GM20000 (cell line): ENCODE measurements at regions not wholly inside any gene's neighbourhood (a gene's known extent, or its start where the extent isn't known, plus 50 kb on each side); places are given as distances from the start of the nearest gene placed in this dataset.

ENCODE experiments used
- DNase-seq: peaks from one replicate; pipeline ENCODE4 v3.0.0; 2012; ENCODE audit warnings: low spot score
- TF ChIP-seq, protein P1 (sequence below): IDR thresholded peaks from 2 replicates; pipeline ENCODE4 v1.5.1; 2012; ENCODE audit warnings: mild to moderate bottlenecking, control low read depth; ENCODE audit errors: extremely low read depth, missing control alignments

DNA sequence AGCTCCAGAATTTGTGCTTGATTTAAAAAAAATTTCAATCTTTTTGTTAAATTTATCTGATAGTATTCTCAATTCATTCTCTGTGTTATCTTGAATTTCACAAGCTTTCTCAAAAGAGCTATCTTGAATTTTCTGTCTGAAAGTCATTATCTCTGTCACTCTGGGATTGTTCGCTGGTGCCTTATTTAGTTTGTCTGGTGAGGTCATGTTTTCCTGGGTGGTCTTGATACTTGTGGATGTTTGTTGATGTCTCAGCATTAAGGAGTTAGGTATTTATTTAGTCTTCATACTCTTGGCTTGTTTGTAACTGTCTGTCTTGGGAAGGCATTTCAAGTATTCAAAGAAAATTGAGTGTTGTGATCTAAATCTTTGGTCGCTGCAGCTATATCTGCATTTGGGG is 106.3 kb downstream of the TNFSF13B start:
- no peak for DNase-seq
- TF ChIP-seq, protein P1, sequence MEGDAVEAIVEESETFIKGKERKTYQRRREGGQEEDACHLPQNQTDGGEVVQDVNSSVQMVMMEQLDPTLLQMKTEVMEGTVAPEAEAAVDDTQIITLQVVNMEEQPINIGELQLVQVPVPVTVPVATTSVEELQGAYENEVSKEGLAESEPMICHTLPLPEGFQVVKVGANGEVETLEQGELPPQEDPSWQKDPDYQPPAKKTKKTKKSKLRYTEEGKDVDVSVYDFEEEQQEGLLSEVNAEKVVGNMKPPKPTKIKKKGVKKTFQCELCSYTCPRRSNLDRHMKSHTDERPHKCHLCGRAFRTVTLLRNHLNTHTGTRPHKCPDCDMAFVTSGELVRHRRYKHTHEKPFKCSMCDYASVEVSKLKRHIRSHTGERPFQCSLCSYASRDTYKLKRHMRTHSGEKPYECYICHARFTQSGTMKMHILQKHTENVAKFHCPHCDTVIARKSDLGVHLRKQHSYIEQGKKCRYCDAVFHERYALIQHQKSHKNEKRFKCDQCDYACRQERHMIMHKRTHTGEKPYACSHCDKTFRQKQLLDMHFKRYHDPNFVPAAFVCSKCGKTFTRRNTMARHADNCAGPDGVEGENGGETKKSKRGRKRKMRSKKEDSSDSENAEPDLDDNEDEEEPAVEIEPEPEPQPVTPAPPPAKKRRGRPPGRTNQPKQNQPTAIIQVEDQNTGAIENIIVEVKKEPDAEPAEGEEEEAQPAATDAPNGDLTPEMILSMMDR = no peak

- DNase-seq = no peak
- TF ChIP-seq, protein P1 = no peak
Measured at GRCh38 chr13:108376308-108376707, 106.8 kb downstream of the TNFSF13B start.

GRCh38 chr13:108377646-108378206 is 108.2 kb downstream of the TNFSF13B start:
- TF ChIP-seq, protein P1 = no peak
- no peak for DNase-seq

DNA sequence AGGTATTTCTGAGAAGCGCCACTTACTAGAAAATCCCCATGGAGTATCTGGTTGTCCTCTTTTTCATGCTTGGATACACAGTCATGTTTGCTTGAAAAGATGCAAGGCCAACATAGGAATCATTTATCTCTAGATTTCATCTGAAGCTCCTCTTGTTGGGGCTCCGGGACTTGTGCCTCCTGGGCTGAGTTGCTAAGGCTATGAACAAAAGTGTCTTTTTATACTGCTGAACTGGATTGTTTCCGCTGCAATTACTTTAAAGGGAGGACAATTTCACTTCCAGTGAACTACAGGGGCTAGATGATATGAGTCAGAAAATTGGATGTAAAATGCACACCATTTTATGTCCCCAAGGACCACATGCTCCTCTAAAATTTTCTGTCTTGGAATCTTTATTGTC is 114.1 kb downstream of the TNFSF13B start:
- DNase-seq = no peak
- TF ChIP-seq, protein P1 = no peak

DNA sequence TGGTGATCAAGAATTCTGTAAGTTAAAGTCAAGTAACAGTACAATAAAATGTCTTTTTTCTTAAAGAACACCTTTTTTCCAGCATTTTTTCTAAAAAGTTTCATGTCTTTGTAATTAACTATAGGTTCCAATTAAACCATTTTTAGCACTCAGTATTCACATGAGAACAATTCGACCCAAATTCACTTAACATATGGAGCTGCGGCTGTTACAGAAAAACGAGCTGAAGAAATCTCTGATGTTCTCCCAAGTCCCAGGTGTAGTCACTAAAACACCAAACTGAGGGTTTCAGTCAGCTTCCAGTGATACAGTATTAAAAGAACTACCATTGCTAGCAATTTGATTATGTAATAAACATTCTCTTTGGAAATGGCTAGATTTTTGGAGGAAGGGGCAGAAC is 117.6 kb downstream of the TNFSF13B start:
- TF ChIP-seq, protein P1 = no peak
- no peak for DNase-seq

DNA sequence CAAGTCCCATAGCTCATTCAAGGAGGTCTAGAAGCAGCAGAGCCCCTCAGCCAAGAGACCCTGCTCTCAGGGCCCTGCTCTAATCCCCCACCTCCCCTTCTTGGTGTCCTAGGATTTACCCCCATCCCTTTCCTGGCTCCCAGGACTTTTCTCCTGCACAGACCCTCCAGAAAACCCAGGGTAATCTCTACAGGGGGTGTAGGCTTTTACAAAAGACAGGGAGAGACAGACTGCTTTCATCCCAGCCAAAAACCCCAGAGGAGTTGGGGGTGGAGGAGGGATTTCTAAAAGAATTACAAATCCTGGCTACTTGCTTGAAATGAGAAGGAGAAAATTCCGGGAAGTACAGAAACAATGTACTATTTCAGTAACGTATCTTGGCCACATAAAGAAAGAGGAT is 133.3 kb downstream of the TNFSF13B start:
- no peak for DNase-seq

GRCh38 chr13:108407495-108407894 is 138.0 kb downstream of the TNFSF13B start:
- TF ChIP-seq, protein P1 = no peak
- no peak for DNase-seq

More for the DNA sequence above, 133.3 kb downstream of the TNFSF13B start:
- TF ChIP-seq, protein P1 = no peak
